K562 (cell line): ENCODE measurements at regions not wholly inside any gene's neighbourhood (a gene's known extent, or its start where the extent isn't known, plus 50 kb on each side); places are given as distances from the start of the nearest gene placed in this dataset.

Experiments used
- ATAC-seq: fragments of 200-7000 bp; cut with Tn5 transposase; 3 replicates; pipeline ENCODE4 v1.9.1; 2020; ENCODE audit warnings: moderate library complexity
- BruUV-seq: library from RNA; stranded (reverse); fragments of 400-500 nt; replicated peaks from 2 replicates; lab custom pipeline; 2021; lab: Mats Ljungman, UMichigan
- CTCF ChIA-PET: fragments of 300-600 bp; formaldehyde crosslinking; extraction: SDS; loops from one replicate; lab custom pipeline; 2021; ENCODE audit warnings: low intra/inter-chr PET ratio; lab: Yijun Ruan, JAX
- POLR2A ChIA-PET: fragments of 300-600, 350-650 bp; sonication (Branson Sonifier 250); formaldehyde crosslinking; extraction: SDS; loops from one replicate; lab custom pipeline; 2021; ENCODE audit warnings: antibody characterized with exemption, inconsistent platforms; lab: Yijun Ruan, JAX
- DNase-seq, 4 experiments: peaks; one replicate each; pipeline versions ENCODE4 v3.0.0 to v3.0.0-alpha.2; 2011 to 2018; ENCODE audit warnings: low spot score in 3 of 4, mixed read lengths in 3 of 4; ENCODE audit errors: extremely low read depth in 1 of 4
- FAIRE-seq: peaks from 2 replicates; lab custom pipeline; 2011; peaks lifted over from hg19 to GRCh38; lab: Jason Lieb, UNC
- H2AFZ ChIP-seq: 2 replicates; pipeline ENCODE4 v1.6.0; 2011; ENCODE audit warnings: low read depth, low read length, control low read depth, inconsistent platforms
- H3K27ac ChIP-seq: fragments of 200-600 bp; 3 replicates; pipeline ENCODE4 v1.8.0; 2011; ENCODE audit warnings: low read depth, mild to moderate bottlenecking, control low read depth, inconsistent platforms, low read length, moderate library complexity, mixed read lengths; ENCODE audit errors: extremely low read depth
- H3K27me3 ChIP-seq, 2 experiments: fragments of 300-600 bp in 1 of 2; 2 replicates in 1 of 2; 3 replicates in 1 of 2; pipeline versions ENCODE4 v1.6.0 to v1.8.0; 2011; ENCODE audit warnings: inconsistent platforms in 2 of 2, low read length in 2 of 2, mild to moderate bottlenecking in 1 of 2, mixed read lengths in 1 of 2, moderate library complexity in 1 of 2; ENCODE audit not compliant: control insufficient read depth in 2 of 2, insufficient read depth in 2 of 2
- H3K36me3 ChIP-seq: fragments of 300-600 bp; 3 replicates; pipeline ENCODE4 v1.8.0; 2011; ENCODE audit warnings: mild to moderate bottlenecking, low read length, inconsistent platforms; ENCODE audit not compliant: control insufficient read depth, insufficient read depth
- H3K4me1 ChIP-seq, 2 experiments: fragments of 200-600 bp in 1 of 2; replicated peaks in 1 of 2; 2 replicates in 1 of 2; 3 replicates in 1 of 2; pipeline versions ENCODE4 v1.5.1 to v1.8.0; 2011; ENCODE audit warnings: inconsistent platforms in 2 of 2, low read length in 2 of 2, mild to moderate bottlenecking in 1 of 2, mixed read lengths in 1 of 2, moderate library complexity in 1 of 2; ENCODE audit not compliant: control insufficient read depth in 2 of 2, insufficient read depth in 2 of 2
- H3K4me2 ChIP-seq: 2 replicates; pipeline ENCODE4 v1.6.1; 2011; ENCODE audit warnings: low read length, control low read depth, inconsistent platforms, mixed read lengths; ENCODE audit not compliant: insufficient read depth
- H3K4me3 ChIP-seq: fragments of 200-600 bp; sonication (generic), shearing (Covaris generic); 2 replicates; pipeline ENCODE4 v1.5.1; 2016; ENCODE audit warnings: control low read depth, inconsistent platforms
- H3K79me2 ChIP-seq: fragments of 200-600 bp; 3 replicates; pipeline ENCODE4 v1.8.0; 2011; ENCODE audit warnings: low read length, inconsistent platforms; ENCODE audit not compliant: control insufficient read depth, insufficient read depth
- H3K9ac ChIP-seq, 2 experiments: 2 replicates each; pipeline versions ENCODE4 v1.6.0 to v1.6.1; 2011; ENCODE audit warnings: low read depth in 2 of 2, low read length in 2 of 2, control low read depth in 1 of 2, inconsistent platforms in 1 of 2, mild to moderate bottlenecking in 1 of 2, mixed read lengths in 1 of 2; ENCODE audit not compliant: insufficient read depth in 1 of 2
- H3K9me1 ChIP-seq: one replicate; pipeline ENCODE4 v1.6.0; 2011; ENCODE audit warnings: inconsistent platforms, mild to moderate bottlenecking, low read length, moderate library complexity; ENCODE audit not compliant: control insufficient read depth, insufficient read depth
- H3K9me3 ChIP-seq: replicated peaks from 2 replicates; pipeline ENCODE4 v1.5.1; 2011; ENCODE audit warnings: low read depth, low read length, inconsistent platforms; ENCODE audit not compliant: control insufficient read depth, insufficient read depth
- H4K20me1 ChIP-seq: replicated peaks from 2 replicates; pipeline ENCODE4 v1.6.1; 2011; ENCODE audit warnings: low read length, inconsistent platforms, mixed read lengths; ENCODE audit not compliant: control insufficient read depth, insufficient read depth
- CBX1 ChIP-seq: sonication (generic); IDR thresholded peaks from 2 replicates; pipeline ENCODE4 v1.6.1; 2016; ENCODE audit warnings: antibody characterized with exemption, low read depth, mild to moderate bottlenecking
- DPF2 ChIP-seq: fragments of 450-650 bp; IDR thresholded peaks from 2 replicates; pipeline ENCODE4 v1.6.1; 2016
- GABPB2 ChIP-seq: fragments of 250-450 bp; sonication (Bioruptor Pico); conservative IDR thresholded peaks from 2 replicates; pipeline ENCODE4 v1.5.1; 2021; ENCODE audit warnings: mild to moderate bottlenecking
- HSF4 ChIP-seq: fragments of 250-450 bp; sonication (Bioruptor Pico); IDR thresholded peaks from 2 replicates; pipeline ENCODE4 v2.1.2; 2022; ENCODE audit warnings: mild to moderate bottlenecking, moderate library complexity, borderline replicate concordance
- SETDB1 ChIP-seq: IDR thresholded peaks from one replicate; pipeline ENCODE4 v1.6.1; 2012; ENCODE audit warnings: low read length, control low read depth, inconsistent platforms
- ZFP36 ChIP-seq: fragments of 150-350 bp; IDR thresholded peaks from 2 replicates; pipeline ENCODE4 v1.6.1; 2018; ENCODE audit warnings: low read length, low read depth; ENCODE audit not compliant: partially characterized antibody
- WGBS: fragments of 100-300 bp; shearing (Covaris generic); methylation state at CpG from one replicate; pipeline ENCODE4 v1.1.6; 2016; ENCODE audit warnings: low coverage, mixed read lengths; ENCODE audit not compliant: insufficient coverage; ENCODE audit errors: missing lambda C conversion rate; 5-methylcytosine and 5-hydroxymethylcytosine counted together
- in situ Hi-C: fragments of 300-500 bp; cut with MboI; formaldehyde crosslinking; loops from 4 replicates; pipeline ENCODE4 v1.15.0; 2018; ENCODE audit warnings: inconsistent platforms, mixed read lengths
- intact Hi-C: fragments of 100-400 bp; cut with micrococcal nuclease; formaldehyde crosslinking; loops from 2 replicates; pipeline ENCODE4 v1.14.2; 2022
- TF ChIP-seq, protein P1 (sequence below), 2 experiments: fragments of 450-650 bp in 1 of 2; sonication (generic) in 1 of 2; formaldehyde crosslinking in 1 of 2; IDR thresholded peaks; 2 replicates each; pipeline versions ENCODE4 v1.7.1 to v1.9.0; 2016 to 2022; ENCODE audit warnings: inconsistent platforms in 1 of 2, mild to moderate bottlenecking in 1 of 2, missing genetic modification reagents in 1 of 2
- TF ChIP-seq, protein P2 (sequence below): fragments of 450-650 bp; IDR thresholded peaks from 2 replicates; pipeline ENCODE4 v1.6.1; 2016; ENCODE audit warnings: low read depth, mild to moderate bottlenecking, moderate library complexity

DNA sequence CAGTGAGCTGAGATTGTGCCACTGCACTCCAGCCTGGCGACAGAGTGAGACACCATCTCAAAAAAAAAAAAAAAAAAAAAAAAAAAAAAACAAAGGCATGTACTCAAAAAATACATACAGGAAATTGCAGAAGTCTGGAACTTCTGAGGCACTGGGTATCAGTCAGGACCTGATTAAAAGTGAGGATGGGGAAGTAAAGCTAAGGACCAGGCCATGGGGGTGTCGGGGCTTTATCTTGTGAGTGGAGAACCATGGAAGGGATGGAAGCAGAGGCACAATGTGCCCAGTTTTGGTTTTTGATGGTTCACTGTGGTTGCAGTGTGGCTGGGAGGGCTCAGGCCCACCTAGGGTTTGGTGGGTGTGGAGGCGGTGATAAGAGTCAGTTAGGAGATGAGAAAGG is 212.7 kb upstream of the PIK3R1 start:
- no peaks in the 10 kb centered on the region for H3K79me2 ChIP-seq
- WGBS = 0% methylated on average over 3 of the region's 3 CpGs
- no peak overlapping the region for H3K27ac ChIP-seq
- intact Hi-C loops = no loop called here
- BruUV-seq = no TSS peak
- no peaks in the 10 kb centered on the region; the same call in 1 of the 2 replicates for H4K20me1 ChIP-seq
- no peaks in the 10 kb centered on the region; the same call in 1 of the 2 replicates for H3K9me3 ChIP-seq
- DNase-seq (no peak), FAIRE-seq (no peak), ATAC-seq (no peak)
- no peak overlapping the region for H3K4me2 ChIP-seq
- no peak overlapping the region for H3K4me3 ChIP-seq
- no peaks in the 10 kb centered on the region for H3K9me1 ChIP-seq
- H3K4me1 ChIP-seq = no peaks in the 10 kb centered on the region
- ChIA-PET CTCF (no interaction called here), POLR2A (interaction anchor here (0.6 to 1.1 kb wide), 2 partner anchors 9 to 567 kb away, joined by 3 read pairs; no protein-coding TSS in a partner anchor)
- in situ Hi-C loops = no loop called here
- peaks cover 0 to 4% of the 10 kb centered on the region in 2 experiments; a peak in 1 of 5 replicates for H3K27me3 ChIP-seq
- H2AFZ ChIP-seq = no peak overlapping the region
- no peaks in the 10 kb centered on the region for H3K36me3 ChIP-seq
- H3K9ac ChIP-seq = no peak overlapping the region
- TF ChIP-seq, protein P1, sequence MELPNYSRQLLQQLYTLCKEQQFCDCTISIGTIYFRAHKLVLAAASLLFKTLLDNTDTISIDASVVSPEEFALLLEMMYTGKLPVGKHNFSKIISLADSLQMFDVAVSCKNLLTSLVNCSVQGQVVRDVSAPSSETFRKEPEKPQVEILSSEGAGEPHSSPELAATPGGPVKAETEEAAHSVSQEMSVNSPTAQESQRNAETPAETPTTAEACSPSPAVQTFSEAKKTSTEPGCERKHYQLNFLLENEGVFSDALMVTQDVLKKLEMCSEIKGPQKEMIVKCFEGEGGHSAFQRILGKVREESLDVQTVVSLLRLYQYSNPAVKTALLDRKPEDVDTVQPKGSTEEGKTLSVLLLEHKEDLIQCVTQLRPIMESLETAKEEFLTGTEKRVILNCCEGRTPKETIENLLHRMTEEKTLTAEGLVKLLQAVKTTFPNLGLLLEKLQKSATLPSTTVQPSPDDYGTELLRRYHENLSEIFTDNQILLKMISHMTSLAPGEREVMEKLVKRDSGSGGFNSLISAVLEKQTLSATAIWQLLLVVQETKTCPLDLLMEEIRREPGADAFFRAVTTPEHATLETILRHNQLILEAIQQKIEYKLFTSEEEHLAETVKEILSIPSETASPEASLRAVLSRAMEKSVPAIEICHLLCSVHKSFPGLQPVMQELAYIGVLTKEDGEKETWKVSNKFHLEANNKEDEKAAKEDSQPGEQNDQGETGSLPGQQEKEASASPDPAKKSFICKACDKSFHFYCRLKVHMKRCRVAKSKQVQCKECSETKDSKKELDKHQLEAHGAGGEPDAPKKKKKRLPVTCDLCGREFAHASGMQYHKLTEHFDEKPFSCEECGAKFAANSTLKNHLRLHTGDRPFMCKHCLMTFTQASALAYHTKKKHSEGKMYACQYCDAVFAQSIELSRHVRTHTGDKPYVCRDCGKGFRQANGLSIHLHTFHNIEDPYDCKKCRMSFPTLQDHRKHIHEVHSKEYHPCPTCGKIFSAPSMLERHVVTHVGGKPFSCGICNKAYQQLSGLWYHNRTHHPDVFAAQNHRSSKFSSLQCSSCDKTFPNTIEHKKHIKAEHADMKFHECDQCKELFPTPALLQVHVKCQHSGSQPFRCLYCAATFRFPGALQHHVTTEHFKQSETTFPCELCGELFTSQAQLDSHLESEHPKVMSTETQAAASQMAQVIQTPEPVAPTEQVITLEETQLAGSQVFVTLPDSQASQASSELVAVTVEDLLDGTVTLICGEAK (IDR thresholded peaks at IDR 0.05) = no peak
- TF ChIP-seq, protein P1 (CRISPR knock-in tag; IDR thresholded peaks at IDR 0.05) = no peak
- TF ChIP-seq GABPB2 (CRISPR knock-in tag) (no peak), ZFP36 (no peak), HSF4 (no peak), SETDB1 (no peak), CBX1 (no peak), DPF2 (no peak)
- TF ChIP-seq, protein P2, sequence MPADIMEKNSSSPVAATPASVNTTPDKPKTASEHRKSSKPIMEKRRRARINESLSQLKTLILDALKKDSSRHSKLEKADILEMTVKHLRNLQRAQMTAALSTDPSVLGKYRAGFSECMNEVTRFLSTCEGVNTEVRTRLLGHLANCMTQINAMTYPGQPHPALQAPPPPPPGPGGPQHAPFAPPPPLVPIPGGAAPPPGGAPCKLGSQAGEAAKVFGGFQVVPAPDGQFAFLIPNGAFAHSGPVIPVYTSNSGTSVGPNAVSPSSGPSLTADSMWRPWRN = no peak
